LNCAP (cell line): ENCODE measurements at regions not wholly inside any gene's neighbourhood (a gene's known extent, or its start where the extent isn't known, plus 50 kb on each side); places are given as distances from the start of the nearest gene placed in this dataset.

Experiments
- CTCF ChIP-seq: fragments of 450-650 bp; IDR thresholded peaks from 2 replicates; pipeline ENCODE4 v1.5.1; 2017; ENCODE audit warnings: mild to moderate bottlenecking

- no peak for TF ChIP-seq CTCF
Observed at GRCh38 chr22:48612077-48612995, 1215.3 kb downstream of the BRD1 start.

DNA sequence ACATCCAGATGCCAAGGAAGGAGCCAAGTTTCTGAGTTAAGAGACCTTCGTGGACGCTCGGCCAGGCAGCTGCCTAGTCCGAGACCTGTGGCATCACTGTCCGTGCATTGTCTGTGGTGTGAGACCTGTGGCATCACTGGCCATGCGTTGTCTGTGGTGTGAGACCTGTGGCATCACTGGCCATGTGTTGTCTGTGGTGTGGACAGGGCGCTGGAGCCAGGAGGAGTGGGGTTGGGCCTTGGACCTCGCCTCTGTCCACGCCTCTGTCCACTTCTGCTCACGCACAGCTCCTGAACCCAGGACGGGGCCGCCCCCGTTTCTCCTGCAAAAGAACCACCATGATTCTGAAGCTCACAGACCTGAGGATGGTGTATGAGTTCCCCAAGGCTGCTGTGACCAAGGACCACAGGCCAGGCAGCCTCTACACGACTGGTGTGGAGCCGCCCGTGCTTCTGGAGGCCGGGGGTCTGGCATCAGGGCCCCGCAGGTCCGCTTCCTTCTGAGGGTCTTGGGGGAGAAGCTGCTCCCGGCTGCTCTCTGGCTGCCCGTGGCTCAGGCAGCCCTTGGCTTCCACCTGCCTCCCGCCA, 1218.3 kb downstream of the BRD1 start:
- TF ChIP-seq CTCF, result no peak

- TF ChIP-seq CTCF, result no peak
Observed at GRCh38 chr22:48607901-48608662, 1219.6 kb downstream of the BRD1 start.

- TF ChIP-seq CTCF, result no peak
Observed at GRCh38 chr22:48606684-48607307, 1220.9 kb downstream of the BRD1 start.

DNA sequence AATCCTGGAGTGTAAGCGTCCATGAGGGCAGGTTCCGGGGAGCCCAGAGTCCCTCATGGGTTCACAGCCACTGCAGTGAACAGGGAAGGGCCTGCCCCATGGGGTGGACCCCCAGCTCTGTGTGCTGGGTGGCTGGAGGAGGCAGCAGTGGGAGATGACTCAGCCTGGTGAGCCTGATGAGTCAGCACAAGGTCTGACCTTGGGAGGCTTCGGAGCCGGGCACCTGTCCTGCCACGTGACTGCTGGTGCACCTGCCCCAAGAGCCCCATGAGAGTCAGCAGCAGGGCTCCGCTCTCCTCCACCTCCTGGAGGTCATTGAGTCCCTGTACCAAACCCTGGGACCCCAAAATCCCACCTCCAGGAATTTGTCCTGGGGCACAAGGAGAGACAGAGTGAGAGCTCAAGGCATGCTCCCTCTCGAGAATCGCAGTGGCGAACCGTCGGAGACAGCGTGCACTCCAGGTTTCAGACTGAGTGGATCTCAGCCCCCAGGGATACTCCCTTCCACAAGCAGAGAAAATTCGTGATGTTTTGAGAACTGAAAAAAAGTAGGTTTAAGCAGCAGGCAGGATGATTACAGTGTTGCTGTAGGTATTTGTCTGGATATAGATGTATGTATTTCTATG, 1221.7 kb downstream of the BRD1 start:
- no peak for TF ChIP-seq CTCF

DNA sequence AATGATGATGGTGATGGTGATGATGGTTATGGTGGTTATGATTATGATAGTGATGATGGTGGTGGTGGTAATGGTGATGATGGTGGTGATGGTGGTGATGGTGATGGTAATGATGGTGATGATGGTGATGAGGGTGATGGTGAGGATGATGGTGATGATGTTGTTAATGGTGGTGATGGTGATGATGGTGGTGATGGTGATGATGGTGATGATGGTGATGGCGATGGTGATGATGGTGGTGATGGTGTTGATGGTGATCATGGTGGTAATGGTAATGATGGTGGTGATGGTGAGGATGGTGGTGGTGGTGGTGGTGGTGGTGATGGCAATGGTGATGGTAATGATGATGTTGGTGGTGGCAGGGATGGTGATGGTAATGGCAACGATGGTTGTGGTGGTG, 1222.5 kb downstream of the BRD1 start:
- TF ChIP-seq CTCF, result no peak
